ENCODE measurements at regions not wholly inside any gene's neighbourhood (a gene's known extent, or its start where the extent isn't known, plus 50 kb on each side); places are given as distances from the start of the nearest gene placed in this dataset.

- DNase-seq (ENCODE audit: low read depth) = no peak
- TF ChIP-seq CTCF (IDR thresholded peaks at IDR 0.05; ENCODE audit: control insufficient read depth, insufficient read depth, low read depth, low read length, missing control alignments) = no peak
- H3K4me3 ChIP-seq (ENCODE audit: control insufficient read depth, low read depth, low read length) = no peak overlapping the region
Observed at GRCh38 chr2:200028998-200029397, 73.6 kb downstream of the MAIP1 start.

GRCh38 chr2:200032895-200033294, 77.5 kb downstream of the MAIP1 start:
- H3K4me3 ChIP-seq (ENCODE audit: control insufficient read depth, low read depth, low read length) = no peak overlapping the region
- no peak for TF ChIP-seq CTCF (IDR thresholded peaks at IDR 0.05; ENCODE audit: control insufficient read depth, insufficient read depth, low read depth, low read length, missing control alignments)
- DNase-seq (ENCODE audit: low read depth) = no peak

- DNase-seq (ENCODE audit: low read depth) = no peak
- no peak for TF ChIP-seq CTCF (IDR thresholded peaks at IDR 0.05; ENCODE audit: control insufficient read depth, insufficient read depth, low read depth, low read length, missing control alignments)
- no peak overlapping the region for H3K4me3 ChIP-seq (ENCODE audit: control insufficient read depth, low read depth, low read length)
Observed at GRCh38 chr2:200033929-200034328, 78.5 kb downstream of the MAIP1 start.

- H3K4me3 ChIP-seq (ENCODE audit: control insufficient read depth, low read depth, low read length) = no peak overlapping the region
- no peak for TF ChIP-seq CTCF (IDR thresholded peaks at IDR 0.05; ENCODE audit: control insufficient read depth, insufficient read depth, low read depth, low read length, missing control alignments)
- no peak for DNase-seq (ENCODE audit: low read depth)
Observed at GRCh38 chr2:200034816-200035215, 79.4 kb downstream of the MAIP1 start.

GRCh38 chr2:200039724-200040650, 84.6 kb downstream of the MAIP1 start:
- no peak overlapping the region for H3K4me3 ChIP-seq (ENCODE audit: control insufficient read depth, low read depth, low read length)
- TF ChIP-seq CTCF (IDR thresholded peaks at IDR 0.05; ENCODE audit: control insufficient read depth, insufficient read depth, low read depth, low read length, missing control alignments) = no peak
- DNase-seq (ENCODE audit: low read depth) = peak; percentile 94

GRCh38 chr2:200040831-200041230, 85.4 kb downstream of the MAIP1 start:
- no peak for DNase-seq (ENCODE audit: low read depth)
- no peak overlapping the region for H3K4me3 ChIP-seq (ENCODE audit: control insufficient read depth, low read depth, low read length)
- TF ChIP-seq CTCF (IDR thresholded peaks at IDR 0.05; ENCODE audit: control insufficient read depth, insufficient read depth, low read depth, low read length, missing control alignments) = no peak

All from AG09309 (cell line).